GM04504 (cell line): ENCODE measurements at regions not wholly inside any gene's neighbourhood (a gene's known extent, or its start where the extent isn't known, plus 50 kb on each side); places are given as distances from the start of the nearest gene placed in this dataset.

Experiments
- DNase-seq: peaks from one replicate; pipeline ENCODE4 v3.0.0-alpha.2; 2012; ENCODE audit warnings: low read depth

DNA sequence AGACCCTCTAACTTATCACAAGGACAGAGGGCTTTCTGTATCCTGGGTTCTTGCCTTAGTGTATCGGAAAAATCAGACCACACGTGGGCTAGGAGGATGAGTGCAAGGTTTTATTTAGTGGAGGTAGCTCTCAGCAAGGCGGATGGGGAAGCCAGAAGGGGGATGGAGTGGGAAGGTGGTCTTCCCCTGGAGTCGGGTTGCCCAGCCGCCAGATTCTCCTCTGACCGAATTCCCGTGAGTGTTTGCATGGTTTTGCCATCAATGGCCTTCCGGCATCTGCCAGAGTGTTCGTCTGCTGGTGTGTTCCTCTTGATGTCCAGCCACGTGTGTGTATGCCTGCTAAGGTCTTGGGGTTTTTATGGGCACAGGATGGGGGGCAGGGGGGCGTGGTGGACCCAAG, 1335.1 kb upstream of the SPRY2 start:
- no peak for DNase-seq

- DNase-seq, result no peak
Measured at GRCh38 chr13:81671064-81671463, 1330.1 kb upstream of the SPRY2 start.

GRCh38 chr13:81670048-81670447, 1329.1 kb upstream of the SPRY2 start:
- no peak for DNase-seq

GRCh38 chr13:81664872-81665271, 1323.9 kb upstream of the SPRY2 start:
- no peak for DNase-seq

DNA sequence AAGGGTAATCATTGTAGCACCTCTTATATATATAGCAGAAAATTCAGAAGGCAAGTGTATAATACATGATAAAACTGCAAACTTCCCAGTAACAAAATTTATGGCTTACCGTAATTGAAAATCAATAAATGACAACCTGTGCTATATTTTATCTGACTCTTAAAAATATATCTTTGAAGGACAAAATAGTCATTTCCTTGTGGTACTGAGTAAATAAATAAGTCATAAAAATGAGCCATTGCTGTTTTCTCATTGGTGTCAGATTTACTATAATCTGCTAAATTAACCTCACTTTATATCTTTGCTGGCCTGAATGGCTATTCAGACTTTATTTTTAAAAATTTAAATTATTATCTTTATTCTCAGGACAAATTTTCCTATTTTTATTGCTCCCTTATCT, 1319.1 kb upstream of the SPRY2 start:
- DNase-seq, result no peak

DNA sequence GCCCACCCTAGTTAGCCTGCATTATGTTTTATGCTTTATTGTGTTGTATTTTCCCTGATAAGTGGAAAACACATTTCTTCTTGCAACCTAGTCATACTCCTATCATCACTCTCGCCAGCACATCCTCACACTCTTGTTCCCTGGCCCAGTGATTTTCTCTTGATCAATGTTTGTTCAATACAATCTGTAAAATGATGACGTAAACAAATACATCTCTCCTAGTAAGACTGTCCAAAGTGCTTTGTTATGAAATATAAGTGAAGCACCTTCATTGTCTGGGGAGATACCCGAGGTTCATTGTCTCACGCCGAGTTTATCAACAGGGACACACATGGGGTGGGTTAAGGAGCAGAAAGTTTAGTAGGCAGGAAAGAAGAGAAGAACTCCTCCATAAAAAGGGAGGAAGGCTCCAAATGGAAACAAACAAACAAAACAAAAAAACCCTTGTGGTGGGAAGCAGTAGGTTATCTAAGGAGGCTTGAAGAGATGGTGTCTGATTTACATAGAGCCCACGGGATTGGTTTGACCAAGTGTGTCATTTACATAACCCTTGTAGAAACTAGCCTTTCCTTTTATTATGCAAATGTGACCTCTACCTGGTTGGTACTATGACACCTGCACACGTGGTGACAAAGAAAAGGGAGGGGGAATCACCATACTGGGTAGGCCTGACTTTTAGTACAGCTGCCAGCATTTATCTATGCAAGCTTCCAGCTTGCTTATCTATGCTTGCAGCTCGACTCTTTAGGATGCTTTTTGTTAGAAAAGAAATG, 1317.9 kb upstream of the SPRY2 start:
- no peak for DNase-seq

GRCh38 chr13:81639984-81640582, 1299.2 kb upstream of the SPRY2 start:
- DNase-seq, result no peak

DNA sequence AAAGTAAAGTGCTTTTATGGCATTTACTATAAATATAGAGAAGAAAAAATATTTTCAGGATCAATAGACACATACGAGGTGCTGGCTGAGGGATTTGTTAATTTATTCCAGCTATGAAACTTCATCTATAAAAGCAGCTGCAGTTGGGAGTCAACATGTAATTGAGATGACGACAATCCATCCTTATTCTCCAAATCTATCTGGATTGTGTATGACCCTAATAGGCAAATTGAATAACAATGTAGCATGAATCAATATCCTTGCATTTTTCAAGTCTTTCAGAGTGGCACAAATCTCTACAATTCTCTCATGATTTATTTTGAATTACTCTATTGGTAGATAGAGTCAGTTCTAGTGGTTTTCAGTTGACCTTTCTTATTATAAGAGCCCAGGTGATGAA, 1296.5 kb upstream of the SPRY2 start:
- DNase-seq, result no peak

DNA sequence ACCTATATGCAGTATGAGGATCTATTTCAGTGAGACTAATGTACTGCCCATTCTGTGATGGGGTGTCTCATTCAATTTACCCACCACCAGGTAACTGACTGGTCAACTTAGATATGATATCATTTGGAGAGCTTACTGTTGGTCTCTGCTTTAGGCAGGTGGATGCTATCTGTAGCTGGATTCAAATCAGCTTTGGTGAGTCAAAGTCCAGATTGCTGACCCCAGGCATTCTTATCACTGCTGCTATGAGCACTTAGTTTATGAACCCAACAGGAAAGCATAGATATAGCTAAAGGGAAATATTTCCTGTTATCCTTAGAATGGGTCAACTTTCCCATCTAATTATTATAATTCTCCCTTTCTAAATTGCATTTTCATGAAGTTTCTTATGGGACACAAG, 1295.2 kb upstream of the SPRY2 start:
- DNase-seq, result no peak

GRCh38 chr13:81615031-81615430, 1274.1 kb upstream of the SPRY2 start:
- DNase-seq, result no peak

DNA sequence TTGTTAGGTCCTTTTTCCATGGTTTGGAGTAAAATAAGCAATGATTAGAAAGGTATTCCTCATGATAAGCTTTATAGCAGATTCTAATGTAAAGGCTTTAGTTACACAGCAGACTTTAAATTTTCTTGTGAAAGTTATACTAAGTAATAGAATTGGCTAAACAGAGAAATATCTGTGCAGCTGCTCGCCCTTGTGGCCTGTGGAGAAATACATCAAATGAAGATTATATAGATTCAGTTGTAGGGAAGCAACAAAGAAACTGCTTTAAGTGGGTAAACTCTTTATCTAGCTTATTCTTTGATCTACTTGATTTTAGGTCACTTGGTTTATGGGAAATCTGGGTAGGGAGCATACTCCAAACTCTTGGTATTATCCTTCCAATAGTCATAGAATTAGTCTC, 1269.7 kb upstream of the SPRY2 start:
- DNase-seq, result no peak

DNA sequence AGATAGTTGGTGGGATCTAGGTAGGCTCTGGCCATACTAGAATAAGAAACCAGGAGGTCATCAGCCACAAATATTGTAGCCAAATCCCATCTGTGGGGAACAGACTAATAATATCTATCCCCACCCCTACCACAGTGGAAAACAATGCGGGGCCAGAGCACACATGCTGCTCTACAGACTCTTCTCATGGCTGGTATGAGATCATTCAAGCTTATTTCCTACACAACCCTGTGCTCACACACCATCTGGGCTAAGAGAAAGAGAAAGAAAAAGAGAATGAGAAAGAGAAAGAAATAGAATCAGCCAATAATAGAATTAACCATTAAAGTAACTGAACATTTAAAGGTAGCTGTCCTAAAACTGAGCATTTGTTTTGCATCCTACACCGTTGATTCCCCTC, 1268.4 kb upstream of the SPRY2 start:
- no peak for DNase-seq

DNA sequence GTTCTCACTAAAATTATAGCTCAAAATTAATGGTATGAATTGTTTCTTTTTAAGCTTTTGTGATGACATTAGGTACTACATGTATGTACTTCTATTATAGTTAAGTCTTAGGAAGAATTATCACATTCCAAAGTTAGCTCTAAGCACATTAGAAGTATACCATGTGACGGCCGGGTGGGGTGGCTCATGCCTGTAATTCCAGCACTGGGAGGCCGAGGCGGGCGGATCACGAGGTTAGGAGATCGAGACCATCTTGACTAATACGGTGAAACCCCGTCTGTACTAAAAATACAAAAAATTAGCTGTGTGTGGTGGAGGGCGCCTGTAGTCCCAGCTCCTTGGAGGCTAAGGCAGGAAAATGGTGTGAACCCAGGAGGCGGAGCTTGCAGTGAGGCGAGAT, 1265.1 kb upstream of the SPRY2 start:
- no peak for DNase-seq

GRCh38 chr13:81602241-81602640, 1261.3 kb upstream of the SPRY2 start:
- no peak for DNase-seq

- no peak for DNase-seq
Measured at GRCh38 chr13:81597101-81597500, 1256.2 kb upstream of the SPRY2 start.

DNA sequence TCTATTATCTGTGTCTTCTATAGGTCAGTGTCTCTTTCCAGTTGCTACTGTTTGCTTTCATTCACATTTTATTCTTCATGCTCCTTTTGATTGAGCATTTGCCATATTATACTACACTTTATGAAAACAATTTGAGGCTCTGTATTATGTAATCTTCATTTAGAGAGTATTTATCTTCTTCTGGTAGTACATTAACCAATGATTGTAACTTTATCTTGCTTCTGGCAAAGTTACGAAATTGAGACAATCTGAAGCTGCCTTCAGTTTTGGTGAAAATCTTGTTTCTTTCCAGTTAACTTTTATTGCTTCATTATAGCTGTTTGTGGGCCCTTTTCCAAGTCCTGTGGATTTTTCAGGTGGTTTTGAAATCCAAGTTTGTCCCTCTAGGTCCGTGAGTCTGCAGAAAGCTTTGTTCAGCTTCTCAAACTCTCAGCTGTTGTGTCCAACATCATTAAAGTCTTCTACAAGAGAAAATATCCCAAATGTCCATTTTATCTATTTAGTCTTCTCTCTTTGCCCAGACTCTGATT, 1255.4 kb upstream of the SPRY2 start:
- DNase-seq, result no peak

GRCh38 chr13:81591528-81592220, 1250.7 kb upstream of the SPRY2 start:
- no peak for DNase-seq

DNA sequence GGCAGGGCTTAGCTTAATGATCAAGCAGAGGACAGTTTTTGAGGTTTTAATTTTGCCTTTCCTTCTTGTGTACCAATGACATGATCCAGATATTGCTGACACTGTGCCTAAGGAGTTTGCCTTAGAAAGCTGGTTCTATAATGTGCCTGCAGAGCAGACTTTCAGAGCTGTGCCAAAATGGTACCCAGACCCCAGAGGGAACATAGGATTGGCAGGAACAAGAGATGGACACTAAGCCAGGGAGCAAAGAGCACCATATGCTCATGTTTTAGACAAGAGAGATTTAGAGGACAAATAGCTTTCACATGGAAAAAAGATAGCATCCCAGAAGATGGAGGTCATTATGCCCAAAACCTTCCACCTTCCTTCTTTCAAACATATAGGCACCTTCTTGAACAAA, 1241.5 kb upstream of the SPRY2 start:
- no peak for DNase-seq

GRCh38 chr13:81577601-81578195, 1236.8 kb upstream of the SPRY2 start:
- DNase-seq, result no peak

GRCh38 chr13:81568824-81569223, 1227.9 kb upstream of the SPRY2 start:
- no peak for DNase-seq

- DNase-seq, result no peak
Measured at GRCh38 chr13:81565849-81566248, 1224.9 kb upstream of the SPRY2 start.

GRCh38 chr13:81563091-81563490, 1222.2 kb upstream of the SPRY2 start:
- no peak for DNase-seq

GRCh38 chr13:81562598-81562997, 1221.7 kb upstream of the SPRY2 start:
- no peak for DNase-seq
